GM12892 (cell line): ENCODE measurements at regions not wholly inside any gene's neighbourhood (a gene's known extent, or its start where the extent isn't known, plus 50 kb on each side); places are given as distances from the start of the nearest gene placed in this dataset.

Experiments used
- POLR2A ChIP-seq: IDR thresholded peaks from 2 replicates; pipeline ENCODE4 v1.6.1; 2011; ENCODE audit warnings: low read depth, low read length, control low read depth
- POLR2AphosphoS5 ChIP-seq: IDR thresholded peaks from 2 replicates; pipeline ENCODE4 v1.6.1; 2011; ENCODE audit warnings: low read depth, low read length, control low read depth
- TAF1 ChIP-seq: IDR thresholded peaks from 2 replicates; pipeline ENCODE4 v1.6.1; 2011; ENCODE audit warnings: low read depth, mild to moderate bottlenecking, control low read depth, low read length, borderline replicate concordance

GRCh38 chr7:20013536-20013935 is 203.6 kb downstream of the MACC1 start:
- TF ChIP-seq POLR2AphosphoS5 (no peak), POLR2A (no peak), TAF1 (no peak)
